Right ventricle myocardium inferior (tissue), 1 donor: ENCODE measurements at regions not wholly inside any gene's neighbourhood (a gene's known extent, or its start where the extent isn't known, plus 50 kb on each side); places are given as distances from the start of the nearest gene placed in this dataset.

Experiments
- ATAC-seq: fragments of 200-7000 bp; cut with Tn5 transposase; one replicate; pipeline ENCODE4 v1.9.1; 2020; ENCODE audit warnings: mild to moderate bottlenecking, moderate library complexity
- DNase-seq: peaks from one replicate; pipeline ENCODE4 v3.0.0; 2021; ENCODE audit errors: missing footprints
- intact Hi-C: fragments of 100-400 bp; cut with DNase I; formaldehyde crosslinking; loops from one replicate; pipeline ENCODE4 v1.11.0; 2022
- donor health status: DM: no; HTN: yes; CAD: no; lungs with severe emphysema.

DNA sequence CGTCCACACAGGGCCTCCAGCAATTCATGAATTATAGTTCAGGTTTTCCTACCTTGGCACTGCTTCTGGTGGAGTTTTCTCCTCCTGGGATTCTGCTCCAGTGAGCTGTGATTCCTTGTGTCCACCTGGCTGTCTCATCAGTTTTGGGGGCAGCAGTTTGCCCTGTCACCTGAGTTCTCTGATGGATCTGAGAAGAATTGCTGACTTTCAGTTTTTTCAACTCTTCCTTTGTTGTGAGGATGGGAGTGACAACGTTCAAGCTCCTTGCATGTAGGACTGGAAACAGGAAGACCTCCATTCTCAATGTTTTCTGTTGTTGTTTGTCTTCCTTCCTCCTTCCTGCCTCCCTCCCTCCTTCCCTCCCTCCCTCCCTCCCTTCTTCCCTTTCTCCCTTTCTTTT lies 359.0 kb downstream of the TSN start:
- ATAC-seq (no peak), DNase-seq (no peak)
- intact Hi-C loops: no loop called here

DNA sequence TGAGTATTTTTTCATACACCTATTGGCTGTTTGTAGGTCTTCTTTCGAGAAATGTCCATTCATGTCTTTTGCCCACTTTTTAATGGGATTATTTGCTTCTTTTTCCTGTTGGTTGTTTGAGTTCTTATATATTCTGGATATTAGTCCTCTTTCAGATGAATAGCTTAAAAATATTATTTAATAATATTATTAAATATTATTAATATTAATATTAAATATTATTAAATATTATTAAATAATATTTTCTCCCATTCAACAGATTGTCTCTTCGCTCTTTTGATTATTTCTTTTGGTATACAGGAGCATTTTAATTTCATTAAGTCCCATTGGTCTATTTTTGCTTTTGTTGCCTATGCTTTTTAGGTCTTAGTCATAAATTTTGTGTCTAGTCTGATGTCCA lies 361.9 kb downstream of the TSN start:
- ATAC-seq (no peak), DNase-seq (no peak)
- intact Hi-C loops: no loop called here

DNA sequence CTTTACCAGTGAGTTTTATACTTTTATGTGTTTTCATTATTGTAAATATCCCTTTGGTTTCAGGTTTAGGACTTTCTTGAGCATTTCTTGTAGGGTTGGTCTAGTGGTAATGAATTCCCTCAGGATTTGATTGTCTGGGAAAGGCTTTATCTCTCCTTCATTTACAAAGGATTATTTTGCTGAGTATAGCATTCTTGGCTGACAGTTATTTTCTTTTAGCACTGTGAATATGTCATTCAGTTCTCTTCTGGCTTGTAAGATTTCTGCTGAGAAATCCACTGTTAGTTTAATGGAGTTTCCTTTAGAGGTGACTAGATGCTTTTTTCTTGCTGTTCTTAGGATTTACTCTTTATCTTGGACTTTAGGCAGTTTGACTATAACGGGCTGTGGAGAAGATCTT lies 373.9 kb downstream of the TSN start:
- no peak for ATAC-seq
- no peak for DNase-seq
- intact Hi-C loops: no loop called here

DNA sequence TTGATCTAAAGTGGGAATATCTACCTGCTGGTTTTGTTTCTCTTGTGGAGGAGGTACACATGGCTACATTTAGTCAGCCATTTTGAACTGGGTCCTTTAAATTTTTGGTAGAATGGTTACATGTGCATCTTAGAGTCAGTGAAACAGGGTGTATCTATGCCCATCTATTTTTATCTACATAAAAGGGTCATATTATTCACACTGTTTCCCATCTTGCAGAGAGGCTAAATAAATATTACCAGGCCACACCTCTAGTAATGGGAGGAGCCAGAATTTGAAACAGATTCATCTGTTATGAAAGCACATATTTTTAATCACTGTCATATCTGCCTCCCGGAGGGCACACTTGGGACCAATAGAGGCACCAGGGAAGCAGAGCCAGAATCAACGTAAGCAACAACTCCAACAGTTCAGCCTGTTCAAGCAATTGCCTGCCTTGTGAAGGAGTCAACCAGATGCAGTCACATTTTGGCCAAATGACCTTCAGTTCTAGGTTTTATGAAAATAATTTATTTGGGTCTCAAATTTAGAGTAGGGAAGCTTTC lies 376.8 kb downstream of the TSN start:
- ATAC-seq: peak; percentile 68
- intact Hi-C loops: no loop called here
- no peak for DNase-seq

DNA sequence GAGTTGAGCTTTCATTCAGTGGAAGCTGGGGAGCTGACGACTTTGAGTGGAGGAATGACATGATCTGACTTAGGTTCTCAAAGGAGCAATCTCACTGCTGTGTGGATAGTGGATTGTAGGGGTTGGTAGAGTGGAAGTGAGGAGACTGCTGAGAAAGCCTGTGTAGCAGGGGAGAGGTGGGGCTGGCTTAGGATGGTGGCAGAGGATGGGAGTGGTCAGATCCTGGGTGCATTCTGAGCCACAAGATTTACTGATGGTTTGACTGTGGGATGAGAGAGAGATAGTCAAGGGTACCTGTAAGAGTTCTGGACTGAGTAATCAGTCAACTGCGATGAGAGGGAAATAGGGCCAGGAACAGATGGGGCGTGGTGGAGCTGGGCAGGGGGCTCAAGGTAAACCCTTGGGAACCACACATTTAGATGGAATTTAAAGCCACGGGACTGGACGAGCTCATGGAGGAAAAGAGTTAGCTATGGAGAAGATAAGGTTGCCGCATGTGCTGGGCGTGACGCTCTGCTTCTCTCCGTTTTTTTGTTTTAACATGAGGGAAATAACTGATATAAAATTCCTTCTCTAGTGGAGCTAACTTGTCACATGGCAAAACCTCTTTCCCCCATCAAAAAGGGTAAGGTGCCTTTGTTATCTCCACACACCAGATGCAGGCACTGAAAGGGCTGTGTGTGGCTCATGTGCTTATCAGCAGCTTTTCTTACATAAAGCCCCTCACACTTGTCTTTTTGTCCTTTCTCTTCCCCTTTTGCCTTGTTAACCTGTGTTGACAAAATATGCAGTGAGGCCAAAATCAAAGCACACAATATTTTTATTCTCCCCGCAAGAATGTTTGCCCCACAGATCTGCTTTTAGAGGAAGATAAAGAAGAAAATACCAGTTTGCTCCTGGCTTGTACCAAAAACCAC lies 379.8 kb downstream of the TSN start:
- ATAC-seq: no peak
- no peak for DNase-seq
- intact Hi-C loops: no loop called here

DNA sequence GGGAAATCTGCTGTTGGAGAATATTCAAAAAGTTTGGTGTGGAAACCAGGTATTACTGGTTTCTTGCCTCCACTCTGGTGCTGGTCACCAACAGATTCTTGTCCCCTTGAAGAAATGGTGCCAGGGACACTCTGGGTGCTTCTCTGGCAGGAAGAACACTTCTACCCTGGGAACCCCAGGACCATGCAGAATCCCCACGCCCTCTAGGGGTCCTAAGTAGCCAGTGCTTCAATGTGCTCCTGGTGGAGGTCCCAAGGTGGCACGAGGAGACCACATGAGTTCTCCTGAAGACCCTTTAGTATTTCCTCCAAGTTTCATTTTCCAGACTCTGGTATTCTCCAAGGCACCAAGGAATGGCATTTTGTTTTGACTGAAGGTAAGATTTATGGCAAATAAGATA lies 380.6 kb downstream of the TSN start:
- DNase-seq (no peak), ATAC-seq (no peak)
- intact Hi-C loops: no loop called here

DNA sequence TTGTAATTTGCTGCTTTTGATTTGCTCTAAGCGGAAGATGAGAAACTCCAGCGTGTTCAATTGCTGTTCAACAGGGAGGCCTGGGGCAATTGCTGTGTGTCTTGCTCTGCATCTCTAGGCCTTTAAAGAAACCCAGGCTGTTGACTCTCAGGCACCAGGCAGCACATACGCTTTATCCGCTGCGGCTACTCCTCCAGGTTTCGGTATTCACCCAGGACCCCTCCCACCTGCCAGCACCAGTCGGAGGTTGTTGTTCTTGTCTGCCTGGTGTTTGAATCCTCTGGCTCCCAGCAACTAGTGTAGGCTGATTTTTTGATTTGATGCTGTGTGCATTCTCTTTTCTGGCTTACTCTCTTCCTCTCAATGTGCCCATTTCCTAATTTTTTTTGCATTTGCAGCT lies 383.1 kb downstream of the TSN start:
- intact Hi-C loops: no loop called here
- no peak for ATAC-seq
- no peak for DNase-seq

DNA sequence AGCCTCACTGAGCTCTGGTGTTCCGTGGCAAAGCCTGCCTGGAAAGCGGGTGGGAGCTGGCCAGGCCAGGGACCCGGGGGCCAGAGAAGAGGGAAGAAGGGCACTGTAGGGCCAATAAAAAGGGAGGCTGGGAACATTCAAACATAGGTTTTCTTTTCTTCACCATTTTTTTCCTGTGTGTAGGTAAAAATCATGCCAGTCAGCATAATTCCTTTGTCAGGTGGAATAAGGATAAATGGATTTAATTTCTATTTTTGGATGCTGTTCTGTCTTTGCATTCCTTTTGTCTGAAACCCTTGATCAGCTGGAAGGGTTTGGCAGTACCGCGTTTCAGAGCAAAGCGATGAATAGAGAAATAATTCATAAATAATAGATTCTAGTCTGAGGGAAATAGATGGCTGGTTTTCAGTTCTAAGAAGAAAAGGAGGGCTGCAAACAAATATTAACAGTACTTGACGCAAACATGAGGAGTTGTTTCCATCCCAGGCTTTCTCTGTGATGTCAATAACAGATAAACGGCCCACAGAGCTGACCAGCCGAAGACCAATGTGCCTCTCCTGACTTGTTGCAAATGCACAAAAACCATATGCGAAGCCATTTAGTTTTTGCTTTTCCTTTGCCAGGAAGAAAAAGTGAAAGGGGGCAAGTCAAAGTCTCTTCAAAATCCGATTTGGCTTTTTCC lies 384.4 kb downstream of the TSN start:
- intact Hi-C loops: no loop called here
- ATAC-seq: no peak

DNA sequence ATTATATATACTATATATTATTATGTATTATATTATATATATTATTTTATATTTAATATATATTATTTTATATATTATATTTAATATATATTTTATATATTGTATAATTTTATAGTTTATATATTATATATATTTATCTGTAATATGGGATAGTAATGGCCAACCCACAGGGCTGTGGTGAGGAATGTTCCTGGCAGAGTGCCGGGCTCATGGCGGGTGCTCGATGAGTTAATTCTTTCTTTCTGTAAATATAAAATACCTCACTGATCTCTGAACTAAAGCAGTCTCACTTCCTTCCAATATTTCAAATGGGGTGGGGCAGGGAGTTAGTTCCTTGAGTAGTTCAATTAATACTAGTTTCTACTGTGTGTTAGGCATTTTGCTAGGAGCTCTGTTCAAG lies 389.4 kb downstream of the TSN start:
- DNase-seq (no peak), ATAC-seq (no peak)
- intact Hi-C loops: no loop called here

More for the DNA sequence above, 384.4 kb downstream of the TSN start:
- DNase-seq: no peak

DNA sequence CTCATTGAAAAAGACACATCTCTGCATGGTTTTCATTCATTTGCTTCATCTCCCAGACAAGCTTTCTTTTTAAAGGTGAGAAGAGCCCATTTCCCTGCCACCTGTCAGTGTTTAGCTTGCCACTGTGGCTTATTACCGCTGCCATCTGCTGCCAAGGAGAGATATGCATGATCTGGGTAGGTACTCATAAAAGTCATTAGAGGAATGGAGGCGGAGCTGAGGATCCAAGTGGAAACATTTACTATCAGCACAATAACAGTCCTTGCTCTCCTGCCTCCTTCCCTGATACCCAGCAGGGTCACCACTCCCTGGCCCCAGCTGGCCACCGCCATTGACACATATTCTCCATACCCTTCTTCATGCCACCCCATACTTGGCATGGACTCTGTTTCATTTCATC lies 390.4 kb downstream of the TSN start:
- DNase-seq: no peak
- intact Hi-C loops: no loop called here
- no peak for ATAC-seq

DNA sequence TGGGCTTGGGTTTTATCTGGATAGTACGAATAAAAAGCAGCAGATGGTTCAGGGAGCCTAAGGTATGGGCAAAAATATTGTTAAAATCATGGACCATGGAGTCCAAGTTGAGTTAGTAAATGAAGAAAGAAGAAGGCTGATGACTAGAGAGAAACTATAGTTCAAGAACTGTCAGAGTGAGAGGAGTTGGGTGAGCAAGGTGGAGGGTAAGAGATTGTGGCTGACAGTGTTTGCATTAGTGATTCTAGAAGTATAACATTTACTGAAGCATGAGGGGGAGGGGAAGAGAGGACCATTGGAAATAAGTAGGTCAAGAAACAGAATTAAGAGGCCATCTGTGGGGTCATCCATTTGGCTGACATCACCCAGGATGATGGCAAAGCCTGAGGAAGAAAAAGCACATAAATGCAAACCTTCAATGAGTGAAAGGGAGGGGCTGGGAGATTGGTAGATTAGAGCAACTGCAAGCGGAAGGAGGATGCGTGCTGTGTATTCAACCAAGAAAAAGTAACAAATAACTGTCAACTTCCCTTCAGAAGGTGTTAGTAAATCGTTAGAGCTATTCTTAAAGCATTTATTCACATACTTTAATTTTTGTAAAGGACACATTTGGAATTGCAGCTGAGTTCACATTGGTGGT lies 392.8 kb downstream of the TSN start:
- ATAC-seq: no peak
- no peak for DNase-seq
- intact Hi-C loops: no loop called here

DNA sequence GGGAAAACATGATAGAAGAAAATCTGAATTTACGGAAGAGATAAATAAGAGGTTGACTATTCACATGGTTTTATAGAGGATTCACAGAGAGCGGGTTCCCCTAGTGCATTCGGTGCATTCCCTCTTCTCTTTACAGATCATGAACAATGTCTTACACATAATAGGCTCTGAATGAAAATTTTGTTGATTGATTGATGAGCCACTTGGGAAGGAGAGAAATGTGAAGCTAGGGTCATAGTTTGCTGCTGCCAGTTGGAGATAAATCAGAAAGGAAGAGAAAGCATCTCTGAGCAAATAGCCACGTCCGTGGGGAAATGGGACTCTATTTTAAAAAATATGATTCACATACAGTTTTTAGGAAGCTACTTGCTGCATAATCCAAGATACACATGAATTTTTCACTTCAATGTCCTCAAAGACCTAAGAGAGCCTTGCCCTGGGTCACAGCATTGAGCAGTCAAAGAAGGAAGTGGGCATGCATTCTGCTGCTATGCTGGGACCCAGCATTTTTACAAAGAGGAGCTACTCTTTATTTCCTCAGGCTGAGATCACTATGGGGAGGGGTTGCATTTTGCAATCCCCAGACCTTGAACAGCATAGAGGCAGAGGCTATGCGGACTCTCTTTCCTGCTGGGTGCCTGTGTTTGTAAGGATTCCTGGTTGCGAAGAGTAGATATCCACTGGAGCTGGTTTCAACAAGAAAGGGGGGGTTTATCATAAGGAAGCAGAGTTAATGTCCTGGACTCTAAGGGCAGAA lies 395.3 kb downstream of the TSN start:
- ATAC-seq: no peak
- intact Hi-C loops: no loop called here
- no peak for DNase-seq

DNA sequence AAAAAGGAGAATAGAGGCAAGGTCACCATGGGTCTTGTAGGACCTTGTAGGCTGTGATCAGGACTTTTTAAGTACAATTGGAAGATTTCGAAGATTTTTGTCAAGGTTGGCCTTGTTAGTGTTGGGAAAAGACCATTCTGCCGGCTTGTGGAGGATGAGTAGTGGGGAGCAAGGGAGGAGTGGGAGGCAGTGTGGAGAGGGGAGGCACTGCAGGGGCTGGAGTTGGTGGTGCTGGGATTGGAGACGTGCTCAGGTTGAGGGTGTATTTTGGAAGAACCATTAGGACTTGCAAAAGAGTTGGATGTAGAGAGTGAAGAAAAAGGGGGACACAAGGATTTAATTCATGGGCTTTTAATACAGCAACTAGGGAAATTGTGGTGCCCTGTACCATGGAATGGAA lies 397.1 kb downstream of the TSN start:
- intact Hi-C loops: no loop called here

DNA sequence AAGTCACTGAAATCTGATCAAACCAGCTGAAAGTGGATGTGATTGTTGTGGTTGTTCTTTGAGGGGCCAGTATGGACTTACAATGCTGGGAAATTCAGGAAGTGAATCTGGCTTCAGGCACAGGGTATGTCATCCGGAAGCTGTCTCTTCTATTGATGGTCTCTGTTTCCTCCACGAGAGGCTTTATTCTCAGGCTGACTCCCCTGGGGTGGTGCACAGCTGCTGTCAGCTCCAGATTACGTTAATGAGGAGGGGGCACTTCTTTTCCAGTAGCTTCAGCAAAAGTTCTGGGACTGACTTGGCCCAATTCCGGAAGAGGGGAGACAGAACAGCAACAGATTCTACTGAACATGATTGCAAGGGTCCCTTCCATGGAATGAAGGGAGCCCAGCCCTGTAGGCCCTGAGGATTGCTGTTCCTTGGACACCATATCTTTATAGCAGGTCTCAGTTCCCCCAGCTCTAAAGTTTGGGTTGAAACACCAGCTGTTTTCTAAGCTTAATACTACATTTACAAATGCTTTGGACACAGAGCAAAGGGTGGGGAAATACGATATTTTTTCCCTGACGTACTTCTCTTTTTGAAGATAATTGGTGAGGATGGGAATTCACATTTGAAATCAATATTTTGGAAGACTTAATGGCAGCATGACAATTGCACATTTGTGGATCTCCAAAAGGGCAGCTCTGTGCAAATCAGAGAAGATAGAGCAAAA lies 400.9 kb downstream of the TSN start:
- ATAC-seq: no peak
- intact Hi-C loops: no loop called here

More for the DNA sequence above, 397.1 kb downstream of the TSN start:
- ATAC-seq: no peak
- no peak for DNase-seq

DNA sequence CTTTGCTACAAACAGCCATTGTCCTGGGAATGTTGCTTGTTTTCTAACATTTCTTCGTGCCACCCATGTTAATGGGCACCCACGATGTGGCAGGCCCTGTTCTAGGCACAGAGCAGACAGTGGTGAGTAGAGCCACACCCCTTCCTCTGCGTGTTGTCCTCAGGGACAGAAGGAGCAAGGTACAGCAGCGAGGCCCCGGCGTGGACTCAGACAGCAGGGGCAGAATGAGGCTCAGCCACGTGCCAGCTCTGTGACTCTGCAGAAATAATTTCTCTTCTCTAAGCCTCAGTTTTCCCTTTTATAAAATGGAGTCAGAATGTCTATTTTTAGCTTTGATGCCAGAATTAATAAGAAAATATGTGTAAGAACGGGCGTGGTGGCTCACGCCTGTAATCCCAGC lies 401.7 kb downstream of the TSN start:
- intact Hi-C loops: no loop called here
- no peak for DNase-seq
- no peak for ATAC-seq

More for the DNA sequence above, 400.9 kb downstream of the TSN start:
- no peak for DNase-seq

DNA sequence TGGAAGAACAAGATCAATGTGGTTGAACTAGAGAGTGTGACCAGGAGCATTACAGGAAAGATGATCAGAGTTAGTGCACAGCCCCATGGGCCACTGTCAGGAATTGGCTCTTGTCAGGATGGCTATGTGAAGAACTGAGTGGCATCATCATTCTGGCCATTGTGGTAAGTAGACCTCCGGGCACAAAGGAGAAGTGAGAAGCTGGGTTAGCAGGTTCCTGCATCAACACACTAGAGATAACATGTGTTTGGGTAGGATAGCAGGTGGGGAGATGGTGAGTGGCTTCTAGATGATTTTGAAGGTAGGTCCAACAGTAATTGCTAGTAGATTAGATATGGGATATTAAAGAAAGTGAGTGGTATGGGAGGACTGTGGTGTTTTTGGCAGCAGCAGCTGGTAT lies 408.2 kb downstream of the TSN start:
- ATAC-seq (no peak), DNase-seq (no peak)
- intact Hi-C loops: no loop called here

DNA sequence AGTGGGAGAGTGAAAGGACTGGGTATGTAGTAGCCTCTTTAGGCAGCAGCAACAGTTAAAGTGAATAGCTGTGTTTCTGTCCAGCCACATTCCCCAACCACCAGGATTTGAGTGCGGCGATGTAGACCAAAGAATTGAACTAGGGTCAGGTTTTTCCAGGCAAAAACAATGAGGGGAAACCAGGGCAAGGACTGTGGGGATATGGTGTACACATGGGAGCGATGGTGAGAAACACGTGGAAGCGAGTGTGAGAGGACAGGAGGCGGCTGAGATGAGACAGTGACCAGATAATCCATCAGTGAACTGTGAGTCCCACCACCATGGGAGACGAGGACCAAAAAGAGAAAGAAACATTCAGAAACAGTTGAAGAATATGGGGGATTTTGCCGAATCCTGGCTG lies 409.5 kb downstream of the TSN start:
- intact Hi-C loops: no loop called here
- no peak for ATAC-seq
- DNase-seq: no peak

DNA sequence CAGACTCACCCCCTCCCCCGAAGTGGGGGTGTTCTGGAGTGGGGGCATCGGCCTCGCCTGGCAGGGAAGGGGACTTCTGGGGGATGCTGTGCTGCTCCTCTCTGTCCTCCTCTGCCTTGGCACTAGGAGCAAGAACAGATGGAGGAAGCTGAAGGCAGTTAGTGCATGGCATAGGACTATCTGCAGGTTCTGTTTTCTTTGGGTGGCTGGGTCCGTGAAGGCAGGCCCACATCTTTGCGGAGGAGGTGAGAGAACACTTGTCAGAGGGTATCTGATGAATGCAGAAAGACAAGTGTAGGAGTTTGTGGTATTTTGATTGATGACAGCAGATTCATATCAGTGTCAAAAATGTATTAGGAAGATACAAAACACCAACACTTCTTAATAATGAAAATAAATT lies 411.4 kb downstream of the TSN start:
- intact Hi-C loops: no loop called here
- ATAC-seq (no peak), DNase-seq (no peak)
